ENCODE measurements at regions not wholly inside any gene's neighbourhood (a gene's known extent, or its start where the extent isn't known, plus 50 kb on each side); places are given as distances from the start of the nearest gene placed in this dataset.

DNA sequence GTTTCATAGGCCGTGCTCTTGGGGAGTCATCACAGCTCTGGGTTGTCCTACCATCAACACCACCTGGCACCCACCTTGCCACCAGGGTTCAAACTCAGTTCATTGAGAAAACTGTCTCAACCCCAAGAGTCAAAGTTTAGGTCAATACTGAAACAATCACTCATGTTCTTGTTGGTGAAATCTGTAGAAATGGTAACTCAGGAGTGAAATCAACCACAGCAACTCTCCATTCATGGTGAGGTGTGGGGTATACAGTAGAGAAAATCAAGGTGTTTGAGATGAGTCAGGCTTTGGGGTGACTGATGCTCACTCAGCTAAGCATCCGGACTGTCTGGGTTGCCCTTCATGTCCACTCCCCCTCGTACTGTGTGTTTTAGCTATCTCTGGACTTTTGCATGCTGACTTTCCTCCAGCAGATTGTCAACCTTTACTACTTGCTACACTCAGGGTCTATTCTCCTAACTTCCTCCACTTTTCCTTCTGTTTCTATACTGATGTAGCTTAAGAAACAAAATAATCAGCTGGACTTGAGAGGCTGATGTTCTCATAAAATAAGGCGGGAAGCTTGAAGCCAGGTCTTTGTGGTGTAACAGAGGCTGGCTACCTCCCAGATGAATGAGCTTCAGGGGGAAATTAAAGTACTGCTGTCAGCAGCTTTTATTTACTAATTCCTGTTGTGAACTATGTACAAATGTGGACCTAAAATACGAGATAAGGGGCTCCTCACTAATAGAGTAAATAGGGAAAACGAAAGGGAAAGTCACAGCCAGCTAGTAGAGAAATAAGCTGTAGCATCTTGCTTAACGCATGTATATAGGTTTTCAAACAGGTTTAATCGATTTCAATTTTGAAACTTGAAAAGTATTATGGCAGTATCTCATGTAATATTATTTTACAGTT, 173.6 kb upstream of the AKR1E2 start:
- peak overlapping the region; percentile 13 for H3K4me2 ChIP-seq
- no peak overlapping the region for H3K27ac ChIP-seq
- H3K27me3 ChIP-seq, result no peaks in the 10 kb centered on the region
- WGBS (ENCODE audit: low lambda C conversion rate, missing lambda C conversion rate), result 68% methylated on average over 8 of the region's 8 CpGs
- H3K4me1 ChIP-seq (ENCODE audit: insufficient read depth), result peaks cover 10% of the 10 kb centered on the region
- no peak for TF ChIP-seq EZH2phosphoT487 (IDR thresholded peaks at IDR 0.05; ENCODE audit: low read depth, severe bottlenecking, unreplicated experiment)
- TF ChIP-seq, protein P1, sequence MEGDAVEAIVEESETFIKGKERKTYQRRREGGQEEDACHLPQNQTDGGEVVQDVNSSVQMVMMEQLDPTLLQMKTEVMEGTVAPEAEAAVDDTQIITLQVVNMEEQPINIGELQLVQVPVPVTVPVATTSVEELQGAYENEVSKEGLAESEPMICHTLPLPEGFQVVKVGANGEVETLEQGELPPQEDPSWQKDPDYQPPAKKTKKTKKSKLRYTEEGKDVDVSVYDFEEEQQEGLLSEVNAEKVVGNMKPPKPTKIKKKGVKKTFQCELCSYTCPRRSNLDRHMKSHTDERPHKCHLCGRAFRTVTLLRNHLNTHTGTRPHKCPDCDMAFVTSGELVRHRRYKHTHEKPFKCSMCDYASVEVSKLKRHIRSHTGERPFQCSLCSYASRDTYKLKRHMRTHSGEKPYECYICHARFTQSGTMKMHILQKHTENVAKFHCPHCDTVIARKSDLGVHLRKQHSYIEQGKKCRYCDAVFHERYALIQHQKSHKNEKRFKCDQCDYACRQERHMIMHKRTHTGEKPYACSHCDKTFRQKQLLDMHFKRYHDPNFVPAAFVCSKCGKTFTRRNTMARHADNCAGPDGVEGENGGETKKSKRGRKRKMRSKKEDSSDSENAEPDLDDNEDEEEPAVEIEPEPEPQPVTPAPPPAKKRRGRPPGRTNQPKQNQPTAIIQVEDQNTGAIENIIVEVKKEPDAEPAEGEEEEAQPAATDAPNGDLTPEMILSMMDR (IDR thresholded peaks at IDR 0.05; ENCODE audit: poor library complexity), result no peak
- no peak for TF ChIP-seq EZH2 (IDR thresholded peaks at IDR 0.05; ENCODE audit: borderline replicate concordance)
- H3K4me3 ChIP-seq, result no peak overlapping the region
- H3K9me3 ChIP-seq (ENCODE audit: low read depth), result no peaks in the 10 kb centered on the region
- no peaks in the 10 kb centered on the region for H3K9me2 ChIP-seq (replicated peaks; ENCODE audit: insufficient read depth)
- no peak overlapping the region for H2AFZ ChIP-seq
- H4K20me1 ChIP-seq (ENCODE audit: insufficient read depth, poor library complexity, severe bottlenecking), result no peaks in the 10 kb centered on the region
- no peak for DNase-seq (ENCODE audit: low spot score)
- no peaks in the 10 kb centered on the region for H3K36me3 ChIP-seq (replicated peaks; ENCODE audit: insufficient read depth, low read depth)
- H3K79me2 ChIP-seq, result no peaks in the 10 kb centered on the region

DNA sequence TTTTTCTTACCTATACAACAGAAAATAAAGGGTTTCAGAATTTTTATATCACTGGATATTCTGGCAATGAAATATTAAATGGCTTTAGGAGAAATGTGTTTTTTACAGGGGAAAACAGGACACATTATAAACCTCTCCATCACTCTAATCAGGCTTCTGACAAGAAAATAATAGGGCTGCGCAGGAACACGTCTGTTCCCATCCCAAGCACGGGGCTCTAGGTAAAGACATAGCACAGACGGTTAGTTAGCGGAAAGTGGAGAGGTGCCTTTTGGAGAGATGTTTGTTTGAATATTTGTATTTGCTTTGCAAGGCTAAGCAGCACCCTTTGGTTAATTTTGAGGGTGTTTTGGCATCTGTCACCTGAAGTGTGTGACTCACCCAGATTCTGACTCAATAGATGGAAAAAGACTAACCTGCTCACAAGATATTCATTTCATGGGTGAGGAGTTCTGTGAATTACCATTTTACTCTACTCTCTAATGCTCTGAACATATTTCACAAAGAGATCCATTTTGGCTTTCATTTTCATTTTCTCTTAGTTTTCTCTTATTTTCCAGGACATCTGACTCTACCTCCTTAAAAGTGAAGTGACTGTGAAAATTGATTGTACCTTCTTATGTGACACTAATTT, 174.5 kb upstream of the AKR1E2 start:
- no peak overlapping the region for H3K27ac ChIP-seq
- 89% methylated on average over 5 of the region's 5 CpGs for WGBS (ENCODE audit: low lambda C conversion rate, missing lambda C conversion rate)

DNA sequence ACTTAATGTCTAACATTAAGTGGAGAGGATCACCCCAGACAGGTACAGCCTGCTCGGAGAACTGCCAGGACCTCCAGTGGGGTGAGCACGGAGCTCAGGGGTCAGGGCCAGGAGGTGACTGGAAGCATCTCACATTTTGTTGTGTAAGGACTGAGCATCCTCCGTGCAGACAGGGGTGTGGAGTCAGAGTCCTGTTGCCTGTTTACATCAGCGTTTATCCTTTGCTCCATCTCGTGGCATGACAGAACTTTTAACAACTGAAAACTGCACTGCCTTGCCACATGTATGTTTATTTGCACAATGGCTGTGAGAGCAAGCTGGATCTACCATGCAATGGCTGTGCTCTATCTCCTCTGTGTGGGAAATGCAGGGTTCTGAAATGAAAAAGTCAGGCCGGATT, 175.4 kb upstream of the AKR1E2 start:
- no peaks in the 10 kb centered on the region for H4K20me1 ChIP-seq (ENCODE audit: insufficient read depth, poor library complexity, severe bottlenecking)
- H3K9me2 ChIP-seq (replicated peaks; ENCODE audit: insufficient read depth), result no peaks in the 10 kb centered on the region
- no peak overlapping the region for H3K27ac ChIP-seq
- WGBS (ENCODE audit: low lambda C conversion rate, missing lambda C conversion rate), result 63% methylated on average over 6 of the region's 6 CpGs
- no peaks in the 10 kb centered on the region for H3K36me3 ChIP-seq (replicated peaks; ENCODE audit: insufficient read depth, low read depth)
- peak; percentile 22 for DNase-seq (ENCODE audit: low spot score)
- H3K79me2 ChIP-seq, result no peaks in the 10 kb centered on the region
- H3K4me2 ChIP-seq, result no peak overlapping the region
- H3K9me3 ChIP-seq (ENCODE audit: low read depth), result no peaks in the 10 kb centered on the region
- H3K4me1 ChIP-seq (ENCODE audit: insufficient read depth), result peaks cover 10% of the 10 kb centered on the region
- no peak overlapping the region for H2AFZ ChIP-seq
- no peak for TF ChIP-seq EZH2phosphoT487 (IDR thresholded peaks at IDR 0.05; ENCODE audit: low read depth, severe bottlenecking, unreplicated experiment)
- no peak for TF ChIP-seq EZH2 (IDR thresholded peaks at IDR 0.05; ENCODE audit: borderline replicate concordance)
- TF ChIP-seq, protein P1 (IDR thresholded peaks at IDR 0.05; ENCODE audit: poor library complexity), result peak; percentile 33
- H3K4me3 ChIP-seq, result no peak overlapping the region
- no peaks in the 10 kb centered on the region for H3K27me3 ChIP-seq

More for the DNA sequence above, 174.5 kb upstream of the AKR1E2 start:
- no peaks in the 10 kb centered on the region for H3K27me3 ChIP-seq
- H2AFZ ChIP-seq, result no peak overlapping the region
- no peak overlapping the region for H3K4me3 ChIP-seq
- H3K9me3 ChIP-seq (ENCODE audit: low read depth), result no peaks in the 10 kb centered on the region
- no peak overlapping the region for H3K4me2 ChIP-seq
- H3K4me1 ChIP-seq (ENCODE audit: insufficient read depth), result peaks cover 10% of the 10 kb centered on the region
- no peaks in the 10 kb centered on the region for H4K20me1 ChIP-seq (ENCODE audit: insufficient read depth, poor library complexity, severe bottlenecking)
- no peaks in the 10 kb centered on the region for H3K9me2 ChIP-seq (replicated peaks; ENCODE audit: insufficient read depth)
- no peaks in the 10 kb centered on the region for H3K36me3 ChIP-seq (replicated peaks; ENCODE audit: insufficient read depth, low read depth)
- TF ChIP-seq EZH2 (IDR thresholded peaks at IDR 0.05; ENCODE audit: borderline replicate concordance), result no peak
- TF ChIP-seq EZH2phosphoT487 (IDR thresholded peaks at IDR 0.05; ENCODE audit: low read depth, severe bottlenecking, unreplicated experiment), result no peak
- TF ChIP-seq, protein P1 (IDR thresholded peaks at IDR 0.05; ENCODE audit: poor library complexity), result no peak
- no peak for DNase-seq (ENCODE audit: low spot score)
- H3K79me2 ChIP-seq, result no peaks in the 10 kb centered on the region
